Spleen (tissue), 11 donors: ENCODE measurements at regions not wholly inside any gene's neighbourhood (a gene's known extent, or its start where the extent isn't known, plus 50 kb on each side); places are given as distances from the start of the nearest gene placed in this dataset.

ENCODE experiments used
- DNase-seq: peaks from one replicate; pipeline ENCODE4 v3.0.0-alpha.2; 2020
- H3K27ac ChIP-seq, 8 donors: fragments of 200-600 bp; sonication (generic) in 7 of 8; 1 replicate in 4 of 8; 2 replicates in 4 of 8; pipeline versions ENCODE4 v1.5.0 to v1.8.0; 2016 to 2021; ENCODE audit warnings: inconsistent platforms in 4 of 8, mild to moderate bottlenecking in 4 of 8, moderate library complexity in 1 of 8
- H3K27me3 ChIP-seq, 7 donors: fragments of 200-600 bp; sonication (generic) in 6 of 7; replicated peaks in 1 of 7; 1 replicate in 4 of 7; 2 replicates in 3 of 7; pipeline versions ENCODE4 v1.5.0 to v1.8.0; 2016 to 2021; ENCODE audit warnings: inconsistent platforms in 3 of 7, mild to moderate bottlenecking in 1 of 7
- H3K36me3 ChIP-seq, 6 donors: fragments of 200-600 bp; sonication (generic) in 5 of 6; 1 replicate in 4 of 6; 2 replicates in 2 of 6; pipeline versions ENCODE4 v1.5.0 to v1.8.0; 2016 to 2021; ENCODE audit warnings: inconsistent platforms in 2 of 6
- H3K4me1 ChIP-seq, 6 donors: fragments of 200-600 bp; sonication (generic) in 5 of 6; 1 replicate in 3 of 6; 2 replicates in 3 of 6; pipeline versions ENCODE4 v1.5.0 to v1.8.0; 2016 to 2021; ENCODE audit warnings: inconsistent platforms in 3 of 6
- H3K4me3 ChIP-seq, 8 donors: fragments of 200-600 bp; sonication (generic) in 7 of 8; 1 replicate in 4 of 8; 2 replicates in 4 of 8; pipeline versions ENCODE4 v1.5.0 to v1.8.0; 2016 to 2021; ENCODE audit warnings: inconsistent platforms in 4 of 8, mild to moderate bottlenecking in 4 of 8, moderate library complexity in 2 of 8
- H3K9me3 ChIP-seq, 8 donors: fragments of 200-600 bp; sonication (generic) in 7 of 8; 1 replicate in 4 of 8; 2 replicates in 4 of 8; pipeline versions ENCODE4 v1.5.0 to v1.8.0; 2016 to 2021; ENCODE audit warnings: inconsistent platforms in 4 of 8
- POLR2A ChIP-seq, 3 donors: fragments of 450-650 bp; IDR thresholded peaks; one replicate each; pipeline ENCODE4 v1.5.1; 2017; ENCODE audit warnings: antibody characterized with exemption in 3 of 3, mild to moderate bottlenecking in 1 of 3
- POLR2AphosphoS5 ChIP-seq, 3 donors: sonication (generic); formaldehyde crosslinking; IDR thresholded peaks; one replicate each; pipeline ENCODE4 v1.5.1; 2017; ENCODE audit warnings: antibody characterized with exemption in 3 of 3
- WGBS, 5 donors: extraction: QIAGEN DNeasy Blood & Tissue Kit in 3 of 5; methylation state at CpG; one replicate each; pipeline versions ENCODE4 v1.1.5 to v1.1.7; 2013 to 2018; 5-methylcytosine and 5-hydroxymethylcytosine counted together
- intact Hi-C: fragments of 100-400 bp; cut with DNase I; formaldehyde crosslinking; loops from one replicate; pipeline ENCODE4 v1.15.0; 2023; ENCODE audit warnings: low total_unique reads
- TF ChIP-seq, protein P1 (sequence below), 11 experiments: fragments of 200-600 bp in 7 of 11; fragments of 450-650 bp in 4 of 11; sonication (generic) in 4 of 11; IDR thresholded peaks in 8 of 11; conservative IDR thresholded peaks in 3 of 11; 1 replicate in 7 of 11; 2 replicates in 4 of 11; pipeline versions ENCODE4 v1.4.0 to v1.8.0; 2016 to 2021; ENCODE audit warnings: antibody characterized with exemption in 11 of 11, inconsistent platforms in 4 of 11, mild to moderate bottlenecking in 1 of 11
- donor health status: healthy with polysubstance abuse.
- donor health status: DM: no; HTN: no; CAD: no; lungs with moderate emphysema.
- donor health status: DM: no; HTN: no; CAD: no.
- donor health status: Bipolar disorder and iron deficiency.
- donor health status: healthy.
- donor health status: DM: no; HTN: no; CAD: no.
- donor health status: DM: yes; HTN: yes; CAD: no.

DNA sequence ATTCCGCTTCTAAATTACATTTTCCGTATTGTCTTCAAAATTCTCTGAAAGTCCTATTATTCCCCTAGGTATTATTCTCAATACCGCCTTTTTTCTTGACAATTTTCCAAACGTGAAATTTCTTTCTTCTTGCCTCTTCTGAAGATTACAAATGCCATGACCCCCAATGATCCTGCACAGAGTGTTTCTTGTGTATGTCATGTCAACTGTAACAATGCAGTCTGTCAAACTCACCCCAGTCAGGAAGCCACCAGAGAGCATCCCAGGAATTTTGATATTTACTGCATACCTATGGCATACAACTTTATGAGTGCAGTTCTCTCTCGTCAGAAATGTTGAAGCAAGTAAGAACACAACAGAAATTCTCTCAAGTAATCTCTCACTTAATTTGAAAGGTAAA is 847.3 kb upstream of the CDH8 start:
- no peak overlapping the region for H3K27ac ChIP-seq
- H3K27me3 ChIP-seq = no peaks in the 10 kb centered on the region
- no peak for DNase-seq
- H3K4me3 ChIP-seq = no peak overlapping the region
- intact Hi-C loops = no loop called here
- no peaks in the 10 kb centered on the region for H3K4me1 ChIP-seq
- no peak for TF ChIP-seq POLR2A (IDR thresholded peaks at IDR 0.05)
- TF ChIP-seq, protein P1, sequence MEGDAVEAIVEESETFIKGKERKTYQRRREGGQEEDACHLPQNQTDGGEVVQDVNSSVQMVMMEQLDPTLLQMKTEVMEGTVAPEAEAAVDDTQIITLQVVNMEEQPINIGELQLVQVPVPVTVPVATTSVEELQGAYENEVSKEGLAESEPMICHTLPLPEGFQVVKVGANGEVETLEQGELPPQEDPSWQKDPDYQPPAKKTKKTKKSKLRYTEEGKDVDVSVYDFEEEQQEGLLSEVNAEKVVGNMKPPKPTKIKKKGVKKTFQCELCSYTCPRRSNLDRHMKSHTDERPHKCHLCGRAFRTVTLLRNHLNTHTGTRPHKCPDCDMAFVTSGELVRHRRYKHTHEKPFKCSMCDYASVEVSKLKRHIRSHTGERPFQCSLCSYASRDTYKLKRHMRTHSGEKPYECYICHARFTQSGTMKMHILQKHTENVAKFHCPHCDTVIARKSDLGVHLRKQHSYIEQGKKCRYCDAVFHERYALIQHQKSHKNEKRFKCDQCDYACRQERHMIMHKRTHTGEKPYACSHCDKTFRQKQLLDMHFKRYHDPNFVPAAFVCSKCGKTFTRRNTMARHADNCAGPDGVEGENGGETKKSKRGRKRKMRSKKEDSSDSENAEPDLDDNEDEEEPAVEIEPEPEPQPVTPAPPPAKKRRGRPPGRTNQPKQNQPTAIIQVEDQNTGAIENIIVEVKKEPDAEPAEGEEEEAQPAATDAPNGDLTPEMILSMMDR (IDR thresholded peaks at IDR 0.05 in 8 of 11, conservative IDR thresholded peaks at IDR 0.05 in 3 of 11) = no peak
- no peak for TF ChIP-seq POLR2AphosphoS5 (IDR thresholded peaks at IDR 0.05)
- peaks cover 0 to 29% (median 12%) of the 10 kb centered on the region in 8 donors for H3K9me3 ChIP-seq
- no peaks in the 10 kb centered on the region for H3K36me3 ChIP-seq
- 70 to 79% (median 76%) methylated on average over 5 of the region's 5 CpGs for WGBS, 5 donors

DNA sequence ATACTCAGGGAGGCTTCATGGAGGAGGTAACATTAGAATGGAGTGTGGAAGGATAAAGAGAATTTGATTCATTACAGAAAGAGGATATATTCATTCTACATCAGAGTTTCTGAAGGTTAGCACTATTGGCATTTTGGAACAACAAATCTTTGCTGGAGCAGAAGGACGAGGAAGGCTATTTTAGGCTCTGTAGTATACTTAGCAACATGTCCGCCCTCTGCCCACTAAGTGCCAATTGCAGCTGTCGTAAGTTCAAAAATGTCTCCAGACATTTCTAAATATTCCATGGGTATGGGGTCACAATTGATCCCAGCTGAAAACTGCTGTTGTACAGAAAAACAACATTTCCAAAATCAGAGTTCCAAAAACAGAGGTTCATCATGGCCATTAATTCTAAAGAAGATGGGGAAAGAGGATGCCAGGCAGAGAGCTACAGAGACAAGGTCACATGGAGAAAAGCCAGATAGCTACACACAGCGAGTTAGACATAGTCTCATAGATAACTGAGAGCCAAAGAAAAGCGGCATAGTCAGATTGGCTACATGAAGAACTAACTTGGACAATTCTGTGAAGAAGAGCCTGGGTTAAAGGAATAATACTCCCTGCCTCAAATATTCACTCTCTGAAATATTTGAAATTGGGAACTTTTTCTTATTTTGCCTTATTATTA is 846.4 kb upstream of the CDH8 start:
- no peak for DNase-seq
- TF ChIP-seq POLR2A (IDR thresholded peaks at IDR 0.05) (no peak), POLR2AphosphoS5 (IDR thresholded peaks at IDR 0.05) (no peak)
- TF ChIP-seq, protein P1 (IDR thresholded peaks at IDR 0.05 in 8 of 11, conservative IDR thresholded peaks at IDR 0.05 in 3 of 11) = no peak
- no peaks in the 10 kb centered on the region for H3K27me3 ChIP-seq
- peaks cover 0 to 29% (median 6%) of the 10 kb centered on the region in 8 donors for H3K9me3 ChIP-seq
- H3K36me3 ChIP-seq = no peaks in the 10 kb centered on the region
- intact Hi-C loops = no loop called here
- WGBS, 5 donors = 75 to 85% (median 81%) methylated on average over 5 of the region's 5 CpGs
- H3K27ac ChIP-seq = no peak overlapping the region
- no peak overlapping the region for H3K4me3 ChIP-seq
- no peaks in the 10 kb centered on the region for H3K4me1 ChIP-seq

DNA sequence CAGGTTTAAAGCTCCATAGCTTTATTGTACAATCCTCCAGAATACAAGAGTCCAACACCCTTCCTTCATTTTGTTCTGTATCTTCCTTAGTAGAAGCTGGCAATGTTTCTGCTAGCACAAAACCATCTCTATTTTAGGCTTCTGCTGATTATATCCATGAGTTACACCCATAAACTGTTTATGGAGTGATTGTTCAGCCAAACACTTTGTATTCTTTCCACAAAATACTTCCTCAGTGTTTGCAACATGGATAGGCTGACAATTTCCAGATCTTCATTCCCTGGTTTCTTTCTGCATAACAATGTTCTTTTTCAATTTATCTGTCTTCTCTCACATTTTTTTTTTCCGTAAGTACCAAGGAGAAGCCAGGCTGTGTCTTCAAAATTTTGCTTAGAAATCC is 839.9 kb upstream of the CDH8 start:
- Histone ChIP-seq H3K4me1 (no peaks in the 10 kb centered on the region), H3K27me3 (no peaks in the 10 kb centered on the region), H3K9me3 (peaks cover 0 to 18% (median 0%) of the 10 kb centered on the region in 8 donors), H3K27ac (no peak overlapping the region), H3K4me3 (no peak overlapping the region), H3K36me3 (no peaks in the 10 kb centered on the region)
- WGBS, 5 donors = 75 to 97% (median 94%) methylated on average over 1 of the region's 1 CpG
- intact Hi-C loops = no loop called here
- no peak for TF ChIP-seq POLR2A (IDR thresholded peaks at IDR 0.05)
- no peak for TF ChIP-seq POLR2AphosphoS5 (IDR thresholded peaks at IDR 0.05)
- DNase-seq = no peak

DNA sequence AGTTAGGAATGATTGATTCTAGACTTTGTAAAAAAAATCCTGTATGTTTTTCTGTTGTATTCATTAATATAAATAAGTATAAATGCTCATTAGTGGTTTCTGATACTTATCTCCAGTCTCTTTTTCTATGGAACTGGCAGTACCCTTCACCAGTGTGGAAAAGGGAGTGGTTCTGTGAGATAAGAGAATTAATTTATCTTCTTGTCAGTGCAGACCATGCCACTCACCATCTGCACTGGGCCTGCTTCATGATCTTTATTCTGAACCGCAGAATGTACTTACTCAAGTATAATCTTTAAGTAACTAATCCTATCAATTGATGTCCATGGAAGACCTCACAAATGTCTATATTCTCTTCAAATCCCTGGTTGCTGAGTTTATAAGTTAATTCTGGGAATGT is 836.1 kb upstream of the CDH8 start:
- H3K9me3 ChIP-seq = peaks cover 0 to 6% (median 0%) of the 10 kb centered on the region in 8 donors
- TF ChIP-seq POLR2A (IDR thresholded peaks at IDR 0.05) (no peak), POLR2AphosphoS5 (IDR thresholded peaks at IDR 0.05) (no peak)
- TF ChIP-seq, protein P1 (IDR thresholded peaks at IDR 0.05 in 8 of 11, conservative IDR thresholded peaks at IDR 0.05 in 3 of 11) = no peak
- H3K27me3 ChIP-seq = no peaks in the 10 kb centered on the region
- H3K4me3 ChIP-seq = no peak overlapping the region
- H3K4me1 ChIP-seq = no peaks in the 10 kb centered on the region
- no peak overlapping the region for H3K27ac ChIP-seq
- no peaks in the 10 kb centered on the region for H3K36me3 ChIP-seq
- no peak for DNase-seq
- intact Hi-C loops = no loop called here
- WGBS, 5 donors = 87 to 97% (median 93%) methylated on average over 1 of the region's 1 CpG
